ENCODE measurements at regions not wholly inside any gene's neighbourhood (a gene's known extent, or its start where the extent isn't known, plus 50 kb on each side); places are given as distances from the start of the nearest gene placed in this dataset.

- no peak for TF ChIP-seq CTCF (conservative IDR thresholded peaks at IDR 0.05; ENCODE audit: low read depth, low read length)
- no peak overlapping the region for H3K4me3 ChIP-seq (ENCODE audit: low read depth, low read length)
- no peak for DNase-seq (ENCODE audit: low read depth)
Observed at GRCh38 chr12:75613981-75614380, 102.6 kb upstream of the KRR1 start.

GRCh38 chr12:75611041-75611440 lies 99.6 kb upstream of the KRR1 start:
- no peak overlapping the region for H3K4me3 ChIP-seq (ENCODE audit: low read depth, low read length)
- no peak for TF ChIP-seq CTCF (conservative IDR thresholded peaks at IDR 0.05; ENCODE audit: low read depth, low read length)
- no peak for DNase-seq (ENCODE audit: low read depth)

- DNase-seq (ENCODE audit: low read depth) = no peak
- no peak overlapping the region for H3K4me3 ChIP-seq (ENCODE audit: low read depth, low read length)
- TF ChIP-seq CTCF (conservative IDR thresholded peaks at IDR 0.05; ENCODE audit: low read depth, low read length) = no peak
Observed at GRCh38 chr12:75606956-75607355, 95.5 kb upstream of the KRR1 start.

GRCh38 chr12:75606151-75606550 lies 94.7 kb upstream of the KRR1 start:
- TF ChIP-seq CTCF (conservative IDR thresholded peaks at IDR 0.05; ENCODE audit: low read depth, low read length) = no peak
- DNase-seq (ENCODE audit: low read depth) = no peak
- no peak overlapping the region for H3K4me3 ChIP-seq (ENCODE audit: low read depth, low read length)

- TF ChIP-seq CTCF (conservative IDR thresholded peaks at IDR 0.05; ENCODE audit: low read depth, low read length) = no peak
- no peak for DNase-seq (ENCODE audit: low read depth)
- no peak overlapping the region for H3K4me3 ChIP-seq (ENCODE audit: low read depth, low read length)
Observed at GRCh38 chr12:75603475-75603874, 92.1 kb upstream of the KRR1 start.

DNA sequence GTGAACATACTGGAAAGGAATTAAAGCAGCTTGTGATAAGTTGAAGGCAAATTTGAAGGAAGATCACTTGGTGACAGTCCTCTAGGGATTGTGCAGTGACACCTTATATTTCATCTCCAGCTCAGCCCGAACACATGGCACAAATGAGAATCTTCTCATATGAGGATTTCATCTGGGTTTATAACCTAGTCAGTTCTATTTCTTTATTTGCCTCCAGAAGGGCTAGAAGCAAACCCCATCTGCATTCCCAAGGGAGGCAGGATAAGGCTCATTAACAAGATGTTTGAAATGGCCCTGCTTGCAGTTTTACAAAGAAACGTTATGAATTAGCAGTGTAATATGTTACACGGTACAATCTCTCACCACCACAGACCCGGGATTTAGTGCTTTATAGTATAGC lies 90.7 kb upstream of the KRR1 start:
- H3K4me3 ChIP-seq (ENCODE audit: low read depth, low read length) = no peak overlapping the region
- DNase-seq (ENCODE audit: low read depth) = no peak
- no peak for TF ChIP-seq CTCF (conservative IDR thresholded peaks at IDR 0.05; ENCODE audit: low read depth, low read length)

GRCh38 chr12:75600146-75600545 lies 88.7 kb upstream of the KRR1 start:
- H3K4me3 ChIP-seq (ENCODE audit: low read depth, low read length) = no peak overlapping the region
- no peak for TF ChIP-seq CTCF (conservative IDR thresholded peaks at IDR 0.05; ENCODE audit: low read depth, low read length)
- no peak for DNase-seq (ENCODE audit: low read depth)
